K562 (cell line): ENCODE measurements at regions not wholly inside any gene's neighbourhood (a gene's known extent, or its start where the extent isn't known, plus 50 kb on each side); places are given as distances from the start of the nearest gene placed in this dataset.

Source experiments
- CHD1 ChIP-seq: fragments of 200-600 bp; sonication (generic); IDR thresholded peaks from one replicate; pipeline ENCODE4 v1.6.1; 2012; ENCODE audit warnings: mild to moderate bottlenecking, moderate library complexity, low read length, inconsistent platforms
- CREB1 ChIP-seq, 2 experiments: sonication (generic) in 1 of 2; formaldehyde crosslinking in 1 of 2; IDR thresholded peaks; 2 replicates each; pipeline versions ENCODE4 v1.6.1 to v1.8.0; 2012 to 2022; ENCODE audit warnings: inconsistent platforms in 1 of 2, mild to moderate bottlenecking in 1 of 2, missing genetic modification reagents in 1 of 2, moderate library complexity in 1 of 2
- CTCF ChIP-seq, 3 experiments: IDR thresholded peaks in 2 of 3; conservative IDR thresholded peaks in 1 of 3; 2 replicates each; pipeline ENCODE4 v1.5.1; 2011 to 2012; ENCODE audit warnings: low read length in 3 of 3, mild to moderate bottlenecking in 3 of 3, control low read depth in 2 of 3, improper control_type of control experiment in 1 of 3, inconsistent platforms in 1 of 3, low read depth in 1 of 3, mixed read lengths in 1 of 3, moderate library complexity in 1 of 3; ENCODE audit not compliant: insufficient read depth in 2 of 3
- HCFC1 ChIP-seq: IDR thresholded peaks from 2 replicates; pipeline ENCODE4 v1.6.1; 2012; ENCODE audit warnings: low read depth, low read length, improper control_type of control experiment
- ILF3 ChIP-seq: fragments of 450-650 bp; IDR thresholded peaks from 2 replicates; pipeline ENCODE4 v1.6.1; 2018; ENCODE audit warnings: antibody characterized with exemption, mild to moderate bottlenecking, moderate library complexity, borderline replicate concordance
- RB1 ChIP-seq: fragments of 450-650 bp; IDR thresholded peaks from 2 replicates; pipeline ENCODE4 v1.6.1; 2017; ENCODE audit warnings: low read depth, mild to moderate bottlenecking
- ZNF253 ChIP-seq: fragments of 250-450 bp; sonication (Bioruptor Pico); conservative IDR thresholded peaks from 2 replicates; pipeline ENCODE4 v1.6.1; 2021; ENCODE audit warnings: mild to moderate bottlenecking
- ZNF274 ChIP-seq: IDR thresholded peaks from 2 replicates; pipeline ENCODE4 v1.6.1; 2011; ENCODE audit warnings: low read depth, mild to moderate bottlenecking, low read length, moderate library complexity, borderline replicate concordance
- TF ChIP-seq, protein P1 (sequence below), 2 experiments: fragments of 450-650 bp; formaldehyde crosslinking in 1 of 2; IDR thresholded peaks; 2 replicates each; pipeline versions ENCODE4 v1.4.0 to v1.6.1; 2014 to 2020; ENCODE audit warnings: mild to moderate bottlenecking in 2 of 2, borderline replicate concordance in 1 of 2, low read depth in 1 of 2

DNA sequence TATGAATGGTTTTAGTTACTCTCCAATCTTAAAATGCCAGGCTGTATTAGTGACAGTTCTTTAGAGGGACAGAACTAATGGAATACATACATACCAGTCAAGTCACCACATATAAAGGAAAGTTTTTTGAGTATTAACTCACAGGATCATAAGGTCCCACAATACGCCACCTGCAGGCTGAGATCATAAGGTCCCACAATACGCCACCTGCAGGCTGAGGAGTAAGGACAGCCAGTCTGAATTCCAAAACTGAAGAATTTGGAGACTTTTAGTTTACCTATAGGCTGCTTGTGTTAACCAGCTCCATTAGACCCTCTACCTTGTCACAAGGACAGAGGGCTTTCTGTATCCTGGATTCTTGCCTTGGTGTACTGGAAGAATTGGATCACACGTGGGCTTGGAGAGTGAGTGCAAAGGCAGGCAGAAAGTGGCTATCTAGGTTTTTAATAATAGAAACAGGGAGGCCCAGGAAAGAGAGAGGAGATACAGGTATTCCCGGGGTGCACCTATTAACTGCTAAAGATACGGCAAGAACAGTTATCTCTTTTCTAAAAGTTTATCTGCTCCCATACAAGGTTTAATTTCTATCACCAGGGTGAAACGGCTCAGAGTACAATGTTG lies 234.9 kb upstream of the CYRIA start:
- no peak for TF ChIP-seq HCFC1
- TF ChIP-seq RB1, result no peak
- TF ChIP-seq, protein P1, sequence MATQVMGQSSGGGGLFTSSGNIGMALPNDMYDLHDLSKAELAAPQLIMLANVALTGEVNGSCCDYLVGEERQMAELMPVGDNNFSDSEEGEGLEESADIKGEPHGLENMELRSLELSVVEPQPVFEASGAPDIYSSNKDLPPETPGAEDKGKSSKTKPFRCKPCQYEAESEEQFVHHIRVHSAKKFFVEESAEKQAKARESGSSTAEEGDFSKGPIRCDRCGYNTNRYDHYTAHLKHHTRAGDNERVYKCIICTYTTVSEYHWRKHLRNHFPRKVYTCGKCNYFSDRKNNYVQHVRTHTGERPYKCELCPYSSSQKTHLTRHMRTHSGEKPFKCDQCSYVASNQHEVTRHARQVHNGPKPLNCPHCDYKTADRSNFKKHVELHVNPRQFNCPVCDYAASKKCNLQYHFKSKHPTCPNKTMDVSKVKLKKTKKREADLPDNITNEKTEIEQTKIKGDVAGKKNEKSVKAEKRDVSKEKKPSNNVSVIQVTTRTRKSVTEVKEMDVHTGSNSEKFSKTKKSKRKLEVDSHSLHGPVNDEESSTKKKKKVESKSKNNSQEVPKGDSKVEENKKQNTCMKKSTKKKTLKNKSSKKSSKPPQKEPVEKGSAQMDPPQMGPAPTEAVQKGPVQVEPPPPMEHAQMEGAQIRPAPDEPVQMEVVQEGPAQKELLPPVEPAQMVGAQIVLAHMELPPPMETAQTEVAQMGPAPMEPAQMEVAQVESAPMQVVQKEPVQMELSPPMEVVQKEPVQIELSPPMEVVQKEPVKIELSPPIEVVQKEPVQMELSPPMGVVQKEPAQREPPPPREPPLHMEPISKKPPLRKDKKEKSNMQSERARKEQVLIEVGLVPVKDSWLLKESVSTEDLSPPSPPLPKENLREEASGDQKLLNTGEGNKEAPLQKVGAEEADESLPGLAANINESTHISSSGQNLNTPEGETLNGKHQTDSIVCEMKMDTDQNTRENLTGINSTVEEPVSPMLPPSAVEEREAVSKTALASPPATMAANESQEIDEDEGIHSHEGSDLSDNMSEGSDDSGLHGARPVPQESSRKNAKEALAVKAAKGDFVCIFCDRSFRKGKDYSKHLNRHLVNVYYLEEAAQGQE (IDR thresholded peaks at IDR 0.05; ENCODE audit: borderline replicate concordance), result peak; percentile 20; the same call in 1 of the 2 replicates
- TF ChIP-seq, protein P1 (CRISPR knock-in tag; IDR thresholded peaks at IDR 0.05; ENCODE audit: low read depth), result no peak
- TF ChIP-seq CREB1 (IDR thresholded peaks at IDR 0.05), result no peak
- TF ChIP-seq CREB1 (CRISPR knock-in tag; IDR thresholded peaks at IDR 0.05), result no peak
- TF ChIP-seq CHD1, result no peak
- peak; percentile 87 to 100 (median 99) for TF ChIP-seq CTCF (IDR thresholded peaks at IDR 0.05 in 2 of 3, conservative IDR thresholded peaks at IDR 0.05 in 1 of 3; ENCODE audit: insufficient read depth in 2 of 3, low read depth in 1 of 3, low read length in 3 of 3)
- no peak for TF ChIP-seq ILF3
- TF ChIP-seq ZNF274, result no peak
- no peak for TF ChIP-seq ZNF253 (CRISPR knock-in tag)
